GM23338 (cell line): ENCODE measurements at regions not wholly inside any gene's neighbourhood (a gene's known extent, or its start where the extent isn't known, plus 50 kb on each side); places are given as distances from the start of the nearest gene placed in this dataset.

Source experiments
- EZH2phosphoT487 ChIP-seq: fragments of 200-600 bp; sonication (generic); IDR thresholded peaks from one replicate; pipeline ENCODE4 v1.8.1; 2018; ENCODE audit warnings: antibody characterized with exemption; ENCODE audit not compliant: unreplicated experiment
- JUNB ChIP-seq: IDR thresholded peaks from one replicate; pipeline ENCODE4 v1.6.1; 2016; ENCODE audit warnings: antibody characterized with exemption; ENCODE audit not compliant: unreplicated experiment
- STAT1 ChIP-seq: IDR thresholded peaks from one replicate; pipeline ENCODE4 v1.6.1; 2016; ENCODE audit warnings: antibody characterized with exemption; ENCODE audit not compliant: unreplicated experiment
- TF ChIP-seq, protein P1 (sequence below), 2 experiments: fragments of 200-600 bp in 1 of 2; sonication (generic) in 1 of 2; conservative IDR thresholded peaks; 2 replicates each; pipeline versions ENCODE4 v1.5.1 to v1.6.1; 2016 to 2017; ENCODE audit warnings: antibody characterized with exemption in 2 of 2, low read depth in 2 of 2, mild to moderate bottlenecking in 2 of 2, moderate library complexity in 1 of 2
- TF ChIP-seq, protein P2 (sequence below): IDR thresholded peaks from 2 replicates; pipeline ENCODE4 v1.6.1; 2016; ENCODE audit warnings: antibody characterized with exemption

DNA sequence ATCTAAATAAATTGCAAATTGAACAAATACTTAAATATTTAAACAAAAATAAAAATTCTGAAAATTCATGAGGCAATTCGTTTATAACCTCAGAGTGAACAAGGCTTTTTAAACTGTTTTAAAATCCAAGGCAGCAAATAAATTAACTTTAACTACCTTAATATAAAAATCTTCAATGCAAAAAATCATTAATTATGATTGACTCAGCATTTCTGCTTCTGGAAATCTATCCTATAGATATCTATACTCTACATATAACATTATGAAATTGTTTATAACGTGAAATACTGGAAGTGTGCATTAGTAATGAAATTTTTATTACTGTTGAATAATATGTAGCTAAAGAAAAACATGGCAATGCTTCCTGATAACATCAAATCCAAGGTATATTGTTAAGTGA lies 92.4 kb downstream of the ADAMTS1 start:
- TF ChIP-seq, protein P1, sequence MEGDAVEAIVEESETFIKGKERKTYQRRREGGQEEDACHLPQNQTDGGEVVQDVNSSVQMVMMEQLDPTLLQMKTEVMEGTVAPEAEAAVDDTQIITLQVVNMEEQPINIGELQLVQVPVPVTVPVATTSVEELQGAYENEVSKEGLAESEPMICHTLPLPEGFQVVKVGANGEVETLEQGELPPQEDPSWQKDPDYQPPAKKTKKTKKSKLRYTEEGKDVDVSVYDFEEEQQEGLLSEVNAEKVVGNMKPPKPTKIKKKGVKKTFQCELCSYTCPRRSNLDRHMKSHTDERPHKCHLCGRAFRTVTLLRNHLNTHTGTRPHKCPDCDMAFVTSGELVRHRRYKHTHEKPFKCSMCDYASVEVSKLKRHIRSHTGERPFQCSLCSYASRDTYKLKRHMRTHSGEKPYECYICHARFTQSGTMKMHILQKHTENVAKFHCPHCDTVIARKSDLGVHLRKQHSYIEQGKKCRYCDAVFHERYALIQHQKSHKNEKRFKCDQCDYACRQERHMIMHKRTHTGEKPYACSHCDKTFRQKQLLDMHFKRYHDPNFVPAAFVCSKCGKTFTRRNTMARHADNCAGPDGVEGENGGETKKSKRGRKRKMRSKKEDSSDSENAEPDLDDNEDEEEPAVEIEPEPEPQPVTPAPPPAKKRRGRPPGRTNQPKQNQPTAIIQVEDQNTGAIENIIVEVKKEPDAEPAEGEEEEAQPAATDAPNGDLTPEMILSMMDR (conservative IDR thresholded peaks at IDR 0.05; ENCODE audit: low read depth in 2 of 2) = no peak
- TF ChIP-seq EZH2phosphoT487 = no peak
- TF ChIP-seq, protein P2, sequence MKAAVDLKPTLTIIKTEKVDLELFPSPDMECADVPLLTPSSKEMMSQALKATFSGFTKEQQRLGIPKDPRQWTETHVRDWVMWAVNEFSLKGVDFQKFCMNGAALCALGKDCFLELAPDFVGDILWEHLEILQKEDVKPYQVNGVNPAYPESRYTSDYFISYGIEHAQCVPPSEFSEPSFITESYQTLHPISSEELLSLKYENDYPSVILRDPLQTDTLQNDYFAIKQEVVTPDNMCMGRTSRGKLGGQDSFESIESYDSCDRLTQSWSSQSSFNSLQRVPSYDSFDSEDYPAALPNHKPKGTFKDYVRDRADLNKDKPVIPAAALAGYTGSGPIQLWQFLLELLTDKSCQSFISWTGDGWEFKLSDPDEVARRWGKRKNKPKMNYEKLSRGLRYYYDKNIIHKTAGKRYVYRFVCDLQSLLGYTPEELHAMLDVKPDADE = no peak
- TF ChIP-seq JUNB = no peak
- no peak for TF ChIP-seq STAT1
